Adrenal gland (tissue), 5 donors: ENCODE measurements at regions not wholly inside any gene's neighbourhood (a gene's known extent, or its start where the extent isn't known, plus 50 kb on each side); places are given as distances from the start of the nearest gene placed in this dataset.

Experiments used
- CTCF ChIP-seq, 6 experiments: fragments of 450-650 bp in 4 of 6; fragments of 200-600 bp in 2 of 6; sonication (generic) in 1 of 6; IDR thresholded peaks; 1 replicate in 5 of 6; 2 replicates in 1 of 6; pipeline versions ENCODE4 v1.5.1 to v1.8.0; 2016 to 2021; ENCODE audit warnings: antibody characterized with exemption in 6 of 6, mild to moderate bottlenecking in 2 of 6, moderate library complexity in 1 of 6
- POLR2A ChIP-seq, 2 donors: fragments of 450-650 bp; IDR thresholded peaks; one replicate each; pipeline ENCODE4 v1.6.1; 2017; ENCODE audit warnings: antibody characterized with exemption in 2 of 2, mild to moderate bottlenecking in 2 of 2, moderate library complexity in 1 of 2
- donor health status: DM: no; HTN: no; CAD: no.

- no peak for TF ChIP-seq CTCF (IDR thresholded peaks at IDR 0.05)
- no peak for TF ChIP-seq POLR2A (IDR thresholded peaks at IDR 0.05)
These were observed 160.2 kb upstream of the CDH6 start for GRCh38 chr5:31033295-31033694.
